H1 (cell line): ENCODE measurements at regions not wholly inside any gene's neighbourhood (a gene's known extent, or its start where the extent isn't known, plus 50 kb on each side); places are given as distances from the start of the nearest gene placed in this dataset.

ENCODE experiments used
- BCL11A ChIP-seq, 2 experiments: IDR thresholded peaks; one replicate each; pipeline ENCODE4 v1.6.1; 2011; ENCODE audit warnings: low read depth in 2 of 2, low read length in 2 of 2, mild to moderate bottlenecking in 2 of 2
- BRCA1 ChIP-seq: IDR thresholded peaks from 2 replicates; pipeline ENCODE4 v1.6.1; 2012; ENCODE audit warnings: low read depth, low read length, improper control_type of control experiment
- CHD1 ChIP-seq: IDR thresholded peaks from 2 replicates; pipeline ENCODE4 v1.6.1; 2012; ENCODE audit warnings: low read depth, low read length, improper control_type of control experiment
- CREB1 ChIP-seq: IDR thresholded peaks from 2 replicates; pipeline ENCODE4 v1.6.1; 2012; ENCODE audit warnings: inconsistent platforms
- EP300 ChIP-seq, 2 experiments: IDR thresholded peaks; 1 replicate in 1 of 2; 2 replicates in 1 of 2; pipeline ENCODE4 v1.6.1; 2011 to 2012; ENCODE audit warnings: low read depth in 2 of 2, low read length in 2 of 2, mild to moderate bottlenecking in 2 of 2, borderline replicate concordance in 1 of 2, inconsistent platforms in 1 of 2, moderate library complexity in 1 of 2
- EZH2 ChIP-seq: fragments of 200-600 bp; sonication (generic); IDR thresholded peaks from 2 replicates; pipeline ENCODE4 v1.7.1; 2012; ENCODE audit warnings: low read depth, mild to moderate bottlenecking, moderate library complexity, low read length, inconsistent platforms; ENCODE audit not compliant: severe bottlenecking
- GABPA ChIP-seq: IDR thresholded peaks from 2 replicates; pipeline ENCODE4 v1.6.1; 2011; ENCODE audit warnings: mild to moderate bottlenecking, low read length, moderate library complexity, borderline replicate concordance; ENCODE audit not compliant: insufficient read depth
- HDAC6 ChIP-seq: IDR thresholded peaks from one replicate; pipeline ENCODE4 v1.7.1; 2012; ENCODE audit warnings: low read depth, mild to moderate bottlenecking, inconsistent platforms, low read length, moderate library complexity
- POLR2A ChIP-seq, 2 experiments: IDR thresholded peaks; 1 replicate in 1 of 2; 2 replicates in 1 of 2; pipeline ENCODE4 v1.6.1; 2011; ENCODE audit warnings: low read depth in 2 of 2, low read length in 2 of 2, mild to moderate bottlenecking in 2 of 2; ENCODE audit errors: control extremely low read depth in 1 of 2
- POLR2AphosphoS5 ChIP-seq: IDR thresholded peaks from 2 replicates; pipeline ENCODE4 v1.6.1; 2011; ENCODE audit warnings: low read depth, low read length
- SAP30 ChIP-seq: fragments of 300-600 bp; sonication (generic); IDR thresholded peaks from 2 replicates; pipeline ENCODE4 v1.7.1; 2012; ENCODE audit warnings: low read length, moderate library complexity, mild to moderate bottlenecking, inconsistent platforms; ENCODE audit not compliant: insufficient read depth, insufficient replicate concordance
- SP1 ChIP-seq: IDR thresholded peaks from 2 replicates; pipeline ENCODE4 v1.6.1; 2011; ENCODE audit warnings: low read depth, low read length
- TAF7 ChIP-seq: optimal IDR thresholded peaks from 2 replicates; pipeline ENCODE3; 2011; ENCODE audit warnings: low read depth, mild to moderate bottlenecking, inconsistent platforms, low read length, moderate library complexity, borderline replicate concordance
- TBP ChIP-seq: IDR thresholded peaks from 2 replicates; pipeline ENCODE4 v1.6.1; 2011; ENCODE audit warnings: low read depth, low read length, improper control_type of control experiment
- USF2 ChIP-seq: IDR thresholded peaks from 2 replicates; pipeline ENCODE4 v1.6.1; 2011; ENCODE audit warnings: low read length, improper control_type of control experiment

- TF ChIP-seq HDAC6 (no peak), CHD1 (no peak), EP300 (IDR thresholded peaks at IDR 0.05; ENCODE audit: borderline replicate concordance in 1 of 2, low read depth in 2 of 2, low read length in 2 of 2) (no peak), EZH2 (no peak), CREB1 (no peak), BCL11A (IDR thresholded peaks at IDR 0.05; ENCODE audit: low read depth in 2 of 2, low read length in 2 of 2) (no peak), BRCA1 (no peak), TAF7 (no peak), POLR2A (IDR thresholded peaks at IDR 0.05; ENCODE audit: control extremely low read depth in 1 of 2, low read depth in 2 of 2, low read length in 2 of 2) (no peak), SAP30 (no peak), TBP (no peak), USF2 (no peak), GABPA (no peak), POLR2AphosphoS5 (no peak), SP1 (no peak)
Measured at GRCh38 chr2:187058198-187058597, 209.2 kb upstream of the ZSWIM2 start (continued).
